Activated naive CD4-positive, alpha-beta T cell (primary cell): ENCODE measurements at regions not wholly inside any gene's neighbourhood (a gene's known extent, or its start where the extent isn't known, plus 50 kb on each side); places are given as distances from the start of the nearest gene placed in this dataset.

ENCODE experiments used
- DNase-seq, 4 experiments: peaks; one replicate each; lab custom pipeline; 2025; lab: John Stamatoyannopoulos, UW

DNA sequence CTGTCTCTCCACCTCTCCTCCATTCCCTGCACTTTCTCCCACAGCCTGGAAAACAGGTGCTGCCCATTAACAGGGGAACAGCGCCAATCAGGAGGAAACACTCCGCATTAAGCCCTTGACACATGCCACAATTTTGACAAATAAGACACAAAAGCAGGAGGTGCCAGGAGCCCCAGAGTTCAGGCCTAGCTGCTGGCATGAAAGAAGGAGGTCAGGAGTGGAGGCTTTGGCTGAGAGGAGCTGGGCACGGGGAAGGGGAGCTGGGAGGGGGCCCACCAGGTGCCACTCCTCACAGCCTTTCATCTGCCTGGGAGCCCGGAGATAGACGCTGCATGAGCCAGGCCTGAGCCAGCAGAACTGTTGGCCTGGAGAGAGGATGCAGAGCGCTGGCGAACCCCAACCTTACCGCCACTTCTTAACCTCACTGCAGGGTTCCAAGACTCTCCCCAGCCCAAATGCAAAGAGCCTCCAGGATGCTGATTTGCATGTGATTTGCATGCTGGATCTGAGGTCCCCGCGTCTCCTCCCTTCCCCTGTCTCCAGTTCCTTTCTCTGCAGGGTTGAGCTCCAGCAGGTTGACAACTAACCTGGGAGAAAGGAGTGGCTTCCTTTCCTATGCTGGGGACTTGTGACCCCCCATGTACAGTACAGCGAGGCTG is 139.8 kb upstream of the SDK2 start:
- no peak for DNase-seq

- no peak for DNase-seq
Observed at GRCh38 chr17:73785496-73785895, 141.3 kb upstream of the SDK2 start.

DNA sequence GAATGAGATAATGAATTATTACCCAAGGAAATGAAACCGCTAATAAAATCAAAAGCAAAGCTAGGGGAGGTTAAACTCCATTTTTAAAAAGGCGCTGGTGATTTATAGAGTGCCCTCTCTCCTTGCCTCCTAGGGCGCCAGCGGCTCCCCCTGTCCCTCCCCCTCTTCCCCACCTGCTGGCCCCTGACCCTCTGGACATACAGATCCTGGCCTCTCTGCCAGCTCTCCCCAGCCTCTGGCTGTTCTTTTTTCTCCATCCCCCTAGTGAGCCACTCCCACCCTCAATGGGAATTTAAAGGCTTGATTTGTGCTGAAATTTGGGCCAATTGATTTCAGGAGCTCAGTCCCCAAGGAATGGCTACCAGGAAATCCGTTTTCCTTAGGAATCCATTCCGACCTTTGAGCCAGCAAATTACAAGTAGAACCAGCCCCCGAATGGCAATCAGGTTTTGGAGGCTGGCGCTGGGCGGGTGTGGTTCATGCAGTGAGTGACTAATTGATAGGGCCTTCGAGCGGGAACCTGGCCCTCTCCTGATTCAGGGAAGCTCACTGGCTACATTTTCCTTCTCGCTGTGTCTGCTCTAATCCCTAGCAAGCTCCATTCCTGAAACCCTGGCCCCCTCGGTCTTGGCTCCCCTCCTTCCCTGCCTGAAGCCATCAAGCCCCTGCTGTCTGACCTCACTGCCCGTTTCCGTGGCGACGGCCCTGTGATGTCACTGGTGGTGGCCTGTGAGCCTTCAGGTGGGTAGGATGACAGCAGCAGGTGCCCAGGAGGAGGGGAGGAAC is 141.9 kb upstream of the SDK2 start:
- no peak for DNase-seq

DNA sequence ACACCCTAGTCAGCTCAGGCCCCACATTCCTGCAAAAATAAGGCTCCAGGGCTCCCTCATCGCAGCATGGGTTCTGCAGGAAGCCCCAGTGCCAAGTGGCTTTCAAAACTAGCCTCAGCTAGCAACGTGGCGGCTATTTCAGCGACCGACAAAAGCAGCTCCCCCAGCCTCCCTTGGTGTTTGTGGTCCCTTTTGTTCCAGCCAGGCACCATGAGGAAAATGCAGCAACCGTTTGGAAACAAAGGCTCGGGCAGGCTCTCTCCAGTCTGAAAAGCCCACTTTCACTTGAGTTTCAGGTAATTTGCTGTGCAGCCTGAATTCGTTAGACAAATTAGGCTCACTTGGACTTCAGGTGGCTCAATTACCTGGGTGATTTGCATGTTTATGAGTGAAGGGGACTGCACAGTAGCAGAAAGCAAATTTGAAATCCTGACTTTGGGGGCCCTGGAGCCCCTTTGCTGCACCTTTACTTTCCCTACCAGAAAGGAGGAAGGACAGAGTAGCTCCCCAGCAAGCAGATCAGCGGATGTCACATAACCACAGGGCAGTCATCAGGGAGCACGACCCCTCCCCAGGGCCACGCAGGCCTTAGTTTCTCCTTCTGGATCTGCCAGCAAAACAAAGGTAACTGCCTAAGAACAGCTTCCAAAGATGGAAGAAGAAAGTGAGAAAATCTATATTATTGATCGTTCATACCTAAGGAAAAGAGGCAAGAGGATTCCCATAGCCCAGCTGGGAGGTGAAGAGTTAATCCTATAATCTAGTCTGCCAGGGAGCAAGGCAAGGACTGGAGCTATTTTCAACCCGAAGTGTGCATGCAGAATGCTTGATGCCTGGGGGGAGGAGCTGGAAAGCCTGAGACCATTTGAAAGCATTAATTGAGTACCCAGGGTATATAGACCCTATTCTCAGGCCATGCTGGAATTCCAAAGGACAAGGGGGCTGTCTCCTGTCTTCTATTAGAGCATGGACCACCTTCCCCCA is 143.1 kb upstream of the SDK2 start:
- DNase-seq = no peak

GRCh38 chr17:73788111-73788510 is 143.9 kb upstream of the SDK2 start:
- DNase-seq = no peak

DNA sequence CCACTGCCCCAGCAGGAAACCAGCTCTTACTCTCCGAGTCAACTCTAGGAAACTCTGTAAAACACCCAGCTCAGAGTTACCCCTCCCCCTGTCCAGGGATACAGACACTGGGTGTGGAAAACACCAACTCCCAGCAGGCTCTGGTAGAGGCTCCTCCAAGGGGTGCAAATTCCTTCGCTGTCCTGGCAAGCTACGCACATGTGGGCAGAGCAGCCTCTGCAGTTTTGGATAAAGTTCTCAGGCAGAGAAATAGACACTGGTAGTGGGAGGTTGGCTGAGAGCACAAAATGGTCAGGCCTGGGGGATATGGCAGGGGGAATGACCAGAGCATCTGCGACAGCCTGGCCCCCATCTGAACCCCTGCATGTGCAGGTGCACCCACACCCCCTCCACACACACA is 146.9 kb upstream of the SDK2 start:
- no peak for DNase-seq

- DNase-seq = no peak
Observed at GRCh38 chr17:73791631-73792030, 147.4 kb upstream of the SDK2 start.

DNA sequence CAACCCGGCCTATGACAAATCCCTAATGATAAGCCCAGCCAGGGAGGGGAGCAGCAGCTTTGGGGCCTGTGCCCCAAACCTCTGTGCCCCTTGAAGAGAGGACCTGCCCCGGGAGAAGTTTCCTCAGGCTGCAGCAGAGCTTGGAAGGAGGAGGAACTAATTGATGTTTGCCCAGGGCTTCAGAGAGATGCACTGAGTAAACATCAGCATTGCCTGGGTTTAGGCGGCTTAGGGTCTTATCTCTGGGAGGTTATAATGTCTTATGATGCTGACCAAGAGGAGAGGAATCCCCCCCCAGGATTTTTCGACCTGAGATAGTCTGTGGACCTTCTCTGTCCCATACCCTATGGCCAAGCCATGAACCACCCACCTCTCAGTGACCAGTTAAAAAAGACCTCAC is 148.7 kb upstream of the SDK2 start:
- no peak for DNase-seq

DNA sequence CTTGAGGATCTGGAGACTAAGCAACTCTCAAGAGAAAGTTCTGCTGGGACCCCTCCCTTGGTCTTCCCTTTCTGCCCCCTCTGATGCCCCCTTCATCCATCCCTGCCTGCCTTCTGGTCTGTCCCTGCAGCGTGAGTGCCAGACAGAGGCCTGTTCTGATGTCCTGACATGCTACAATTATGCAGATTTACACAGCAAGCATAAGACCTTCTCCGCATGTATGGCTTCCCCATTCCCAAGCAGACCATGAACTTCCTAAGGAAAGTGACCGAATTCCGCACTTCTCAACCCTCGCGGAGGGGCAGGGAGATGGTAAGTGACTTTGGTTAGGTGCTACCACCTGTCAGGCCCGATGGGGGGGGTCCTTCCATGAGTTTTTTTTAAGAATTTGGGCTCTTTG is 150.1 kb upstream of the SDK2 start:
- DNase-seq = no peak

DNA sequence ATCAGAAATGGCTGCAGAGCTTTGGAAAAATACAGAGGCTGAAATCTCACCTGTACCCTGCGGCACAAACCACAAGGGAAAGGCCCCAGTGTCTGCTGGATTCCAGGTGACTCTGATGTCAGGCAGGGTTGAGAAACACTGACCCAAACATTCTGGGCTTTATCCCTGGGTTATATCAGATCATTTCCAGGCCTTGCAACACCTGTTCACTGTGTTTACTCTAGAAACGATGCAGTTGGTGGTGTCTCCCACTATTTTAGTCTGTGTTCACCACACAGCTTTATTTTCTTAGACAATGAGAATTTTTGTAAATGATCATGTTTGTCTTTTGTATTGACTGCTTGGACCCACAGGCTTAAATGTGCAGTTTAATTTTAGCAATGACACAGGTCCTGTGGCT is 151.5 kb upstream of the SDK2 start:
- no peak for DNase-seq

GRCh38 chr17:73797594-73798110 is 153.4 kb upstream of the SDK2 start:
- DNase-seq = no peak

DNA sequence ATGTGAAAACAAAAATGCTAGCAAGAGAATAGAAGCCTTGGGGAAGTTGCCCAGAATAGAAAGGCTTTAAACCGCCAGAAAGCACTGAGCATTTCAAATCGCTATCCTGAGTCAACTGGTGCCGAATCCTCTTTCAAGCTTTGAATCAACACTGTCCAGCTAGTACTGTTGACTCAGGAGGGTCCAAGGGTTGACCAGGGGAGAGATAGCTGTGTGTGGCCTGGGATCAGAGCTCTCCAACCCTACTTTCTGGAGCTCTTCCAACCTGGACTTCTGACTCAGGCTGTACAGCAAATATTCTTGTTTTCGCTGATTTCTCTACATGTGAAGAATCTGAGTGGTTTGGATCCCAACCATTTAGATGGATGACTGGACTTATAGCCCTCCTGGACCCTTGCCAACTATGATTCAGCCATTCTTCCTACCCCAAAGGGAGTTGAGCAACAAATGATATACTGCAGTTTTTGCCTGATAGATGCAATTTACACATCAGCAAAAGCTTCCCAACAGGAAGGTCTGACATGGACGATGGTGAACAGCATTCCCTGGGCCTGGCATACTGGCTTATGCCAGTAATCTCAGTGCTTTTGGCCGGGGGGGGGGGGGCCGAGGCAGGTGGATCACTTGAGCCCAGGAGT is 154.0 kb upstream of the SDK2 start:
- no peak for DNase-seq

- DNase-seq = no peak
Observed at GRCh38 chr17:73799096-73799495, 154.9 kb upstream of the SDK2 start.

GRCh38 chr17:73799781-73800627 is 155.8 kb upstream of the SDK2 start:
- DNase-seq = no peak

DNA sequence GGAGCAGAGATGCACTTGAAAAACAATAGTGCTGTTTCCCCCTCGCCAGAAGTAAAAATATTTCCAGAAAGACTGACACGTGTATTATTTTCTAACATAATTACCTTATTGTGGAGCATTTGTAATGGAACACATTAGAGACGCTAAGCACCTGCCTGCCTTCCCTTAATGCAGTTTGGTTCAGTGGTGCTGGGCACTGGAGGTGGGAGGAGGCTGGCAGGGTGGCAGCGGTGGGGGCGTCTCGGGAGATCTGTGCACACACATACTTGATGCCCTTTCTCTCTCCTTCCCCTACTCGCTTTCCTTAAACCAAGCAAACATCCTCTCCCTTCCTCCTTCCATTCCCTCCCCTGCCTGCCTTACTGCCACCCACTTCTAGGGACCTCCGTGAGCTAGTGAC is 156.6 kb upstream of the SDK2 start:
- no peak for DNase-seq

DNA sequence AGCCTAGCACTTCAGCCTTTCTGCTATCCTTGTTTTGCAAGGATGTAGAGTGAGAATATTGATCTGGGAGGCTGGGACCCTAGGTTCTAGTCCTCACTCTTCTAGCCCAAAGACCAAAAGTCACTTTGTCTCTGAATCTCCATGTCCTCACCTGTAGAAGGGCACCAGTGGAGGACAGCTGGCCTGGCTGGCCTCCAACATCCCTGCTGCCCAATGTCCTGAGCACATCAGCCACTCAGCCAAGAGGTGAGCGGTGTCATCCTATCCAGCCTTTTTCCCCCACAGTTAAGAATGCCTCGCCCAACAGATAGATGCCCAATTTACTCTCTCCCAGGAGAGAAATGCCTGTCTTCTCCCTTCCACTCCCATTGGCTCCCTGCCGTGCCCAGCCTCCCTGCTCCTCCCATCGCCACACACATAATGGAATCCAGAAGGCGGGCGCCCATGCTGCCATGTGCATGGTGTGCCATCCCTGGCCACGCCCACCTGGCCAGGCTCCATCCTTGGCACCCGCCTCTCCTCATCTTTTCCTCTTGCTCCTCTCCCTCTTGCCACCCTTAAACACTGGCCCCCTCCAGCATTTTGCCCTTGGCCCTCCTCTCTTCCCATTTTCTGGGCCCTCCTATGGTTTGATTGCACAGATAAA is 157.3 kb upstream of the SDK2 start:
- no peak for DNase-seq

GRCh38 chr17:73802314-73802713 is 158.1 kb upstream of the SDK2 start:
- no peak for DNase-seq

DNA sequence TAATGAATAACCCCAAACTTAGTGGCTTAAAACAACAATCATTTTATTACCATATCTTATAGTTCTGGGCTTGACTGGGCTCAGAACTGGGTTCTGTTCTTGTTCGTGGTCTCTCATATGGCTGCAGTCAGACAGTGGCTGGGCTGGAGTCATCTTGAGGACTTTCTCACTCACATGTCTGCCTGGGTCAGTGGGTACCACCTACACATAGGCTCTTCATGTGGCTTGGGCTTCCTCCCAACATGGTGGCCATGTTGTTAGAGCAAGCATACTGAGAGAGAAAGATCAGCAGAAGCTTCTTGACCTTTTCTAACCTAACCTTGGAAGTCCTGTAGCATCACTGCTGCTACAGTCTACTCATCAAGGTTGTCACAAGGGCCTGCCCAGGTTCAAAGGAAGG is 158.6 kb upstream of the SDK2 start:
- no peak for DNase-seq

GRCh38 chr17:73803964-73804435 is 159.8 kb upstream of the SDK2 start:
- no peak for DNase-seq

GRCh38 chr17:73806768-73807167 is 162.5 kb upstream of the SDK2 start:
- no peak for DNase-seq
